HG03095 (cell line): ENCODE measurements at regions not wholly inside any gene's neighbourhood (a gene's known extent, or its start where the extent isn't known, plus 50 kb on each side); places are given as distances from the start of the nearest gene placed in this dataset.

Experiments
- ATAC-seq: cut with Tn5 transposase; IDR thresholded peaks from one replicate; pipeline ENCODE4 v1.9.1; 2021; ENCODE audit warnings: moderate library complexity; ENCODE audit not compliant: unreplicated experiment

GRCh38 chr3:18886331-18886730 is 262.0 kb upstream of the KCNH8 start:
- no peak for ATAC-seq

DNA sequence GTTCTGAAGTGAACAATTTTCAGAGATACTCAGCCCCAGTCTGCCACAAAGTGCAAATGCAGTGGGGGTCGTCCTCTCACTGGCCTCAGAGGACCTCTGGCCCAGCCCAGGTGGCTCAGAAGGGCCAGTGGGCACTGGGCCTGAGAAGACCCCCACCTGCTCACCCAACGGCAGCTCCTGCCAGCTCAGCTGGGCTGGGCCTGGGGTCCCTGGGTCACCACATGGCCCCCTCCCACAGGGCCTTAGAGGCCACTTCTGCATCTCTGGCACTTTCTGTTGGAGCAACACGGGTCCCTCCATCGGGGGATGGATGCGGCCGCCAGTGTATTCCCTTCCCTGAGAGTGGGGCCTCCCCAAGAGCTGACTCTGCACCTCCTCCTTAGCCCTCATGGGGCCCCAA is 262.7 kb upstream of the KCNH8 start:
- no peak for ATAC-seq

GRCh38 chr3:18883571-18883970 is 264.7 kb upstream of the KCNH8 start:
- no peak for ATAC-seq

- no peak for ATAC-seq
Observed at GRCh38 chr3:18880691-18881090, 267.6 kb upstream of the KCNH8 start.

DNA sequence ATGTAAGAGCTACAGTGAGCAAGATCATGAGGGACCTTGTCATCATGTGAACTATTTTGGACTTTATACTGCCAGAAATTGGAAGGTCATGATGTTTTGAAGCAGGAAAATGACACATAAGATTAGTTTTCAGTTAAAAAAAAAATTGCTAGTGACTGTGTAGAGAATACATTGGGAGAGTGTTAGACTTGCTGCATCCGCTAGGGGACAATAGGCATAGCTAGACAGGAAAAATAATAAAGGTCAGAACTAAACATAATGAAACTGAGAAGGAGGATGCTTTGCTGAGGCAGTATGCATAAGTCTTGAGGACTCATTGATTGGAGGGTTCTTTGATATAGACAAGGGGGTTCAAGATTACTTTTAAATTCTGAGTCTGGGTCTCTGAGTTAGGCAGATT is 275.8 kb upstream of the KCNH8 start:
- no peak for ATAC-seq

- no peak for ATAC-seq
Observed at GRCh38 chr3:18870642-18871041, 277.7 kb upstream of the KCNH8 start.

DNA sequence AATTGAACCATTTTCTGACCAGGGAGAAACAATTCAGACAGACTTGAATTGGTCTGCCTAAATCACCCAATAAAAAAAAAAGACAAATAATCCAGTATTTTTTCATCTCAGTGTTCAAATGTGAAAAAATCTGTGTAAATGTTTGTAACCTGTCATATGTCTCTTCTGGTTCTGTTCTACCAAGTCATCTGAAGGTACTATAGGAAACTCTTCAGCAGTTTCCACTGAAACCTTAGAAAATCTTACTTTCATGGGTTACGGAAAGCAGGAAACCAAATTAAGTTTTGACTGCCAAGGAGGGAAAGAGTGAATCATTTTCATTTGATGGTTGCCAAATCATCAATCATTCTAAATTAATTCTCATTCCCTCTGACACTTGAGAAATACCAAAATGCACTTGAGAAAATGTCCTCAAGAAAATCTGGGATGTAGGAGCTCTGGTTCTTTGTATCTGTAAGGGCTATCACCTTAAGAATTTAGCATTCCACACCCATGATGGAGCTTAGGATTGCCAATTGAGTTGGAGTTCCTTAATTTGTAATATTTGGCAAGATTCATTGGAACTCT is 278.2 kb upstream of the KCNH8 start:
- no peak for ATAC-seq

DNA sequence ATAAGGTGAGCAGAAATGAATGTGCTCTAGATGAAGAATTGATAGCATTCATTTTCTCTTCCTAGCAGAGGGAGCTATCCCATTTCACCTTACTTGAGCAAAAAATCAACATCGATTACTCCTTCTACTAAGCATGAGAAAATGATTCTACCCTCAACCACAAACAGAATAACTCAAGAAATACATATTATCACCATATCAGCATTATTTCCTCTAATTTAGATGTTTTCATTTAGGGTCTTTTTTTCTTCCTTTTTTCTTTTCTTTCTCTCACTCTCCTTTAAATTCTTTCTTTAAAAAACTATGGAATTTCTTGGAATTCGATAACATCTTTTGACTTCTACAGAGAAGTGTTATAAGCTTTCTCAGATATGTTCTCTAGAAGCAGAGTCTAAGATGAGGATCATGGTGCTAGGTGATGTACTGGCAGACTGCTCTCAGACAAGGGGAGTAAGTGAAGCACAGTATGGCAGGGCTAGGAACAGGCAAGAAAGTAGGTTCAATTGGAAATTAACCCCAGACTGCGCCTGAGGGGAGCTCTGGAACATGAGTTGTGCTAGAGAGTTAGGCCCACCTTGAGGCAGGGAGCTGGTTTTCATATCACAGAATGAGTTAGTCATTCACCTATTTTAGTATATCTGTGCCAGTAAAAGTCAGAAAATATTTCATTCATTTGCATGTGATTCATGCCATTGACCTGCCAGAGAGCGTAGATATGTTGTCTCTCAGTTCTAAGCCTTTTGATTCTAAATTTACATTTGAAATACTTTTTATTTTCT is 279.2 kb upstream of the KCNH8 start:
- ATAC-seq, result no peak

GRCh38 chr3:18866899-18867298 is 281.4 kb upstream of the KCNH8 start:
- no peak for ATAC-seq

- ATAC-seq, result no peak
Observed at GRCh38 chr3:18864933-18865731, 283.2 kb upstream of the KCNH8 start.

GRCh38 chr3:18862077-18862476 is 286.2 kb upstream of the KCNH8 start:
- no peak for ATAC-seq

GRCh38 chr3:18861137-18861536 is 287.2 kb upstream of the KCNH8 start:
- ATAC-seq, result no peak

DNA sequence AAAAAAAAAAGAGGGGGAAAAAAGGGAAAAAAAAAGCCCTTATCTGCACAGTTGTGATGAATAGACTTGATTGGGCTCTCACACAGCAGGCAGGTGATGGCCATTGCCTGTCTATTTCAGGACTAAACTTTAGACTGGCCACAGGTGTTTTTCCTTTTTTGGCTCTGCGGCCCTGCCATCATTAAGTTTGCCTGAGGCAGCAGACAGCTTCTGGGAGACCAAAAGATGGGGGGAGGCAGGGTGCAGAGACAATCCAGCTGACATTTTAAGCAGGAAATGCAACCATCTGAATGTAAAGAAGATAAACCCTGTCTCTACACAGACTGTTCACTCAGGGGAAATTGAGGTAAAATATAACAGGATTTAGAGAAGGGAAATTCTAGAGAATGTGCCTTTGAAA is 295.0 kb upstream of the KCNH8 start:
- no peak for ATAC-seq

GRCh38 chr3:18847583-18848197 is 300.6 kb upstream of the KCNH8 start:
- no peak for ATAC-seq

GRCh38 chr3:18843983-18844382 is 304.3 kb upstream of the KCNH8 start:
- no peak for ATAC-seq

DNA sequence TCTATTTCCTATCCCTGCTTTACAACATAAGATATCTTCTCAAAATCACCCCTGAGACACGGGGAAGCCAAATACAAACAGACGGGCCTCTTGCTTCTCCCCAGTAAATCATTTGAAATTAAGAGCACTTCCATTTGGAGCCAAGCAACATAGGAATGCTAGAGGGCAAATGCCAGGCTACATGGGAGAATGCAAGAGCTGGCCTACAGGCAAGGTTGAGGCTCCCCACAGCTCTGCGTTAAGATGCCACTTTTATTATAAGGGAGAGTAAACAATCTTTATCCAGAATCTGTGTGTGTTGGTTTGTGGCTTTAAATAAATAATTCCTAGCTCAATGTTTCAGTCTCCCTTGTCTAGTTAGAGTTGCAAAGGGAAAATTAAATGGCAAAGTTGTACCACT is 305.1 kb upstream of the KCNH8 start:
- ATAC-seq, result no peak

DNA sequence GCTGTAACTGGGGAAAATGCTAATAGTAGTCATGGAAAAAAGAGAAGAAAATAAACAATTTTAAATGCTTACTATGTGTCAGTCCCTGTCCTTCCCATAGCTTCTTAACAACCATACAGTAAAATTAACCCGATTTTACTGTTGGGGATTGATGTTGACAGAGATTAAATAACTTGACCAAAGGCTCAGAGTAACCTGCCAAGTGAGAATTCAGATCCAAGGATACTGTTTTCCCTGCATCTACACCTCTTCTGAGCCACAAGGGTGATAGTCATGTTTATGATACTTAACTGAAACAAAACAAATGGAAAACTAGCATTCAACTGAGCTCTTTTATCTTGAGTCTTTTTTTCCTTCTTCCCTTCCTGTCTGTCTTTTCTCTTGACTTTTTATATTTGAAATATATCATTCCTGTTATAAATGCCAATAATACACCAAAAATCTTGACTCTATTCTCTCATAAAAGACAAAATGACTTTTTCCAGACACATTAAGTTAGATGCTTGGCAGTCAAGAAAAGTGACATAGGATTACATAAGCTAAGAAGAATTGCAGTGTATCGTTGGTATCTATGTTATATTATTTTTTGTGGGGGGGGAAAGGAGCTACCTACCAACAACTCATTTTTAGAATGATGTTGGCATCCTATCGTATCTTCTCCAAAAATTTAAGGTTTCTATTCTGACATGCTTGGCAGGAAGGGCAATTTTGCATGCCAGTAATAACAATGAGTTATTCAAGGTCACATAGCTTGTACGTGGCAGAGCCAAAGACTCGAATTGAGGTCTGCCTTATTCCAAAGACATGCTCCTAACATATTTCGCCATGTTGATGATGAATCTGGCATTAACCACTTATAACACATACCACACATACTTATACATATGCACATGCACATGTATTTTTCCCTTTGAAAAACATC is 306.6 kb upstream of the KCNH8 start:
- ATAC-seq, result no peak

DNA sequence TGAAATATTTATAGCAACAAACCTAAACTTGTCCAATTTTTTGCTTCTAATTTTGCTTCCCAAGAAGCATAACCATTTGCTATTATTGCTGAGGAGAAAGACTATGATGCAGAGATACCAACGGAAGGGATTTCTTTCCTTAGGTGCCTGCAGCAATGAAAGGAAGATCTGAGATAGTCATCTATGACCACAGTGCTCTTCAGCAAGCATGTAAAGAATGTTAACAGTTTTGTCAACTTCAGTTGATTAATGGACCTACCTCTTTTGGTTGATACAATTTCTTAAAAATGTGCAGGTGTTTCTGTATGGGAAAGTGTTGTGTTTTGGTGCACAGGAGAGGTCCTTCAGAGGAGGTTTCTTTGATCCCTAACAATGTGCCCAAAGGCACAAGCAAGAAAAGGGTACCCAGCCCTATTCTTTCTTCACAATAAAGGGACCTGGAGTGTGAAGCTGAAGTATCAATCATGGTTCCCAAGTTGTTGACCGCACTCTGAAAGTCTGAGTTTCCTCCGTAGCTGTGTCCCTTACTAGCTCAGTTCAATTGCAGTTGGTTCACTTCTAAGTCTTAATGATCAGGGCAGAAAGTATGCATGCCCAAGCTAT is 307.7 kb upstream of the KCNH8 start:
- ATAC-seq, result no peak

DNA sequence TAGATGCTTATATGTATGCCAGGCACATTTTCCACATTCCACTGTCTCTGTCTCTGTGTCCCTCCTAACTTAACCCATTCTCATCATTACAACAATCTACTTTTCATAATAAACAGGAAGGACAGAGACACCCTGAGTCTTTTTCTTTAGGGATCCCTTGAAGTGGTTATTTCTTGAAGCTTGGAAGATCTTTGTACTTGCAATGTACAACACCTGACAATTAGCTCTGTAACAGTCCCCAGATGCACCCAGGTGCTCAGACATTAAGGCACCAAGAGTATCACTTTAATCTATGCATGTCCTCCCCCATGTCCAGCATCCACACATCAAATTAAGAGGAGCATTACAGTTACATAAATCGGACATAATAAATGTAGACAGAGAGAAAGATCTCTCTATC is 309.6 kb upstream of the KCNH8 start:
- no peak for ATAC-seq

DNA sequence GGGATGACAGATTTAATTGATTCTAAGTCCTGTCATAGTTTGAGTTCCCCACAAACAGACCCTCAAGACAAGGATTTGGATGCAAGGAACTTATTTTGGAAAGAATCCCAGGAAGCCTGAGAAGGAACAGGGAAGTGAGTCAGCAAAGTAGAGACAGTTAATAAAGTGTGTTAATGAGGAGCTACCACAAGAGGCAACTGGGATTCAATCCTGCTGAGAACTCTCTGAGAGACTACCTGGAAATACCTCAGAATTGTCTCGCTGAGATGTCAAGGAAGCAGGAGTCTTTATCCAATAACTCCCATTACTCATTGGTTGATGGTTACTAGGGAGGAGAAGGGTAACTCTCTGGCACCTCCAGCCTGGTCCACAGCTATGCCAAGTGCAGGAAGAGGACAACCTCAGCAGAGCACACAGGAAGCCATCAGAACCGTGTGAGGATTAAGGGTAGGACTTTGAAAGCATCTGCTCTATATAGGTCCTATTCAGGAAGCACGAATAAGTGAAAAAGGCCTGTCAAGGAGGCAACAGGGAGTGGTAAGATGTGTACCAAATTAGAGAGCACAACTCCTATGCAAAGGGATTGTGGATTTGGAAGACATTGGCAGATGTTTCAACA is 311.1 kb upstream of the KCNH8 start:
- ATAC-seq, result no peak
